ENCODE measurements at regions not wholly inside any gene's neighbourhood (a gene's known extent, or its start where the extent isn't known, plus 50 kb on each side); places are given as distances from the start of the nearest gene placed in this dataset.

DNA sequence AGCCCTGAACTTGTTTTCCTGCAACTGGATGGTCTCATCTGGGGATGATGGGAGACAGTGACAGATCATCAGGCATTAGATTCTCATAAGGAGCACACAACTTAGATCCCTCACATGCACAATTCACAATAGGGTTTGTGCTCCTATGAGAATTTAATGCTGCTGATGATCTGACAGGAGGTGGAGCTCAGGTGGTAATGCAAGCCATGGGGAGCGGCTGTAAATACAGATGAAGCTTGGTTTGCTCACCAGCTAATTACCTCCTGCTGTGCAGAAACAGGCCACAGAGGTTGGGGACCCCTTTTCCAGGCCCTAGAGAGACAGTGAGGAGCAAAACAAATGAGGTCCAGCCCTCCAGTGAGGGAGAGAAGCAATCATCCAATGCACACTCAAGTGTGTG, 168.6 kb downstream of the RGS9 start:
- no peak for TF ChIP-seq CTCF (conservative IDR thresholded peaks at IDR 0.05 in 1 of 2, IDR thresholded peaks at IDR 0.05 in 1 of 2; ENCODE audit: extremely low read depth in 1 of 2, insufficient read depth in 1 of 2, low read depth in 1 of 2, low read length in 2 of 2)
- TF ChIP-seq EZH2 (IDR thresholded peaks at IDR 0.05; ENCODE audit: borderline replicate concordance, low read length): no peak

All from mammary epithelial cell (primary cell).